ENCODE measurements at regions not wholly inside any gene's neighbourhood (a gene's known extent, or its start where the extent isn't known, plus 50 kb on each side); places are given as distances from the start of the nearest gene placed in this dataset.
"Not testable (repeated sequence)": the region's sequence is repeated elsewhere in the genome, so short reads cannot be mapped to it uniquely, and the experiment has no call there.

DNA sequence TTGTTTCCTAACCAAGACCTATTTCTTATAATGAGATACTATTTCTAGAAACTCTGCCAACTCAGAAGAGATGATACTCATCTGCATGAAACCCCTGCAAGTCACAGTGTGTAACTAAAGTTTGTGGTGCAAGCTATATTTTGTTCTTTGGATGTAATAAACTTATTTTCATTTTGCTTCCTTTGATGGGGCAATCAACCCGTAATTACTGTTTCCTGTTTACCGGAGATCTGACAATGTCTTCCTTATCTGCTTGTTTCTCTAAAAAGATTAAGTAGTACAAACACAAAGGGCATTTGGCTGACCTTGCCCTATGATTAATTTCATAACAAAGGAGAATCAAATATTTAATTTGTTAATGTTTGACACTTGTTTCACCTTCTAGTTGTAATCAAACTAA is 846.6 kb upstream of the ANO3 start:
- TF ChIP-seq, protein P1, sequence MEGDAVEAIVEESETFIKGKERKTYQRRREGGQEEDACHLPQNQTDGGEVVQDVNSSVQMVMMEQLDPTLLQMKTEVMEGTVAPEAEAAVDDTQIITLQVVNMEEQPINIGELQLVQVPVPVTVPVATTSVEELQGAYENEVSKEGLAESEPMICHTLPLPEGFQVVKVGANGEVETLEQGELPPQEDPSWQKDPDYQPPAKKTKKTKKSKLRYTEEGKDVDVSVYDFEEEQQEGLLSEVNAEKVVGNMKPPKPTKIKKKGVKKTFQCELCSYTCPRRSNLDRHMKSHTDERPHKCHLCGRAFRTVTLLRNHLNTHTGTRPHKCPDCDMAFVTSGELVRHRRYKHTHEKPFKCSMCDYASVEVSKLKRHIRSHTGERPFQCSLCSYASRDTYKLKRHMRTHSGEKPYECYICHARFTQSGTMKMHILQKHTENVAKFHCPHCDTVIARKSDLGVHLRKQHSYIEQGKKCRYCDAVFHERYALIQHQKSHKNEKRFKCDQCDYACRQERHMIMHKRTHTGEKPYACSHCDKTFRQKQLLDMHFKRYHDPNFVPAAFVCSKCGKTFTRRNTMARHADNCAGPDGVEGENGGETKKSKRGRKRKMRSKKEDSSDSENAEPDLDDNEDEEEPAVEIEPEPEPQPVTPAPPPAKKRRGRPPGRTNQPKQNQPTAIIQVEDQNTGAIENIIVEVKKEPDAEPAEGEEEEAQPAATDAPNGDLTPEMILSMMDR (IDR thresholded peaks at IDR 0.05; ENCODE audit: insufficient read depth, low read depth, low read length, missing control alignments): no peak
- H3K4me3 ChIP-seq (ENCODE audit: low read length): no peak overlapping the region
- no peak for DNase-seq (ENCODE audit: low read depth)

DNA sequence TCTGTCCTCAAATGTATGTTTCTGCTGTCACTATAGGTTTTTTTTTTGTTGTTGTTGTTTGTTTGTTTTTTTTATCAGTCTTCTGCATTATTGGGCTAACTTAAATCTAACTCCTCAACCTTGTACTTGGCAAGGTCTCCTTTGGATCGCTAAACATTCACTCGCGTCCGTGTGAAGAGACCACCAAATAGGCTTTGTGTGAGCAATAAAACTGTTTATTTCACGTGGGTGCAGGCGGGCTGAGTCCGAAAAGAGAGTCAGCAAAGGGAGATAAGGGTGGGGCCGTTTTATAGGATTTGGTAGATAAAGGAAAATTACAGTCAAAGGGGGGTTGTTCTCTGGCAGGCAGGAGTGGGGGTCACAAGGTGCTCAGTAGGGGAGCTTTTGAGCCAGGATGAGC is 845.6 kb upstream of the ANO3 start:
- H3K4me3 ChIP-seq (ENCODE audit: low read length); DNase-seq (ENCODE audit: low read depth): not testable (repeated sequence)

DNA sequence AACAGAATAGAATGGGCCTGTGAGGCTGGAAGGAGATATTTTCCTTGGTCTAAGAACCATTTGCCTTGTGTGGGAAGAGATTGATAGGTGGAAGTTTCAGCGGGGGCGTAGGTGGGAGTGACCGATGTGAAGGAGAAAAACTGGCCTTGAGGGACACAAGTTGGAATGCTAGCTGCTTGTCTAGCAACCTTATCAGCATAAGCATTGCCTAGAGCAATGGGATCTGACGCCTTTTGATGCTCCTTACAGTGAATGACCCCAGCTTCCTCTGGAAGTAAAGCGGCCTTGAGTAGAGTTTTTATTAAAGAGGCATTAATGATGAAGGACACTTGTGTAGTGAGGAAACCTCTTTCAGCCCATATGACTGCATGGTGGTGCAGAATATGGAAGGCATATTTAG is 843.8 kb upstream of the ANO3 start:
- DNase-seq (ENCODE audit: low read depth); H3K4me3 ChIP-seq (ENCODE audit: low read length): not testable (repeated sequence)

DNA sequence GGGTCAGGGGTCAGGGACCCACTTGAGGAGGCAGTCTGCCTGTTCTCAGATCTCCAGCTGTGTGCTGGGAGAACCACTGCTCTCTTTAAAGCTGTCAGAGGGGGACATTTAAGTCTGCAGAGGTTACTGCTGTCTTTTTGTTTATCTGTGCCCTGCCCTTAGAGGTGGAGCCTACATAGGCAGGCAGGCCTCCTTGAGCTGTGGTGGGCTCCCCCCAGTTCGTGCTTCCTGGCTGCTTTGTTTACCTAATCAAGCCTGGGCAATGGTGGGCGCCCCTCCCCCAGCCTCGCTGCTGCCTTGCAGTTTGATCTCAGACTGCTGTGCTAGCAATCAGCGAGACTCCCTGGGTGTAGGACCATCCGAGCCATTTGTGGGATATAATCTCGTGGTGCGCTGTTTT is 830.5 kb upstream of the ANO3 start:
- not testable (repeated sequence) for H3K4me3 ChIP-seq (ENCODE audit: low read length); DNase-seq (ENCODE audit: low read depth)

DNA sequence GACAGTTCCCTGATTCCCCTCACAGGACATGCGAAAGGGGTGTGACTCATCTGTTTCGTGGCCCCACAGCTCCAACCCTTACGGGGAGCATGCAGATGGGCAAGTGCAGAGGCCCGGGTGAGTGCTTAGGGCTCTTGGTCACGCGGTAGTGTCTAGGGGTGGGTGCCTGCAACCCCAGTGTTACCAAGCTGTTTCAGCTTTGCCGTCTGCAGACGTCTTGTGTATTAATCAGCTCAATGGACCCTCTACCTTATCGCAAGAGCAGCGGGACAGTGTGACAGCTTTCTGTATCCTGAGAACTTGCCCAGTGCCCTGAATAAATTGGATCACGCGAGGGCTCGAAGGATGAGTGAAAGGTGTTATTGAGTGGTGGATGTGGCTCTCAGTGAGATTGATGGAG is 816.4 kb upstream of the ANO3 start:
- no peak for DNase-seq (ENCODE audit: low read depth)
- TF ChIP-seq, protein P1 (IDR thresholded peaks at IDR 0.05; ENCODE audit: insufficient read depth, low read depth, low read length, missing control alignments): no peak
- no peak overlapping the region for H3K4me3 ChIP-seq (ENCODE audit: low read length)

DNA sequence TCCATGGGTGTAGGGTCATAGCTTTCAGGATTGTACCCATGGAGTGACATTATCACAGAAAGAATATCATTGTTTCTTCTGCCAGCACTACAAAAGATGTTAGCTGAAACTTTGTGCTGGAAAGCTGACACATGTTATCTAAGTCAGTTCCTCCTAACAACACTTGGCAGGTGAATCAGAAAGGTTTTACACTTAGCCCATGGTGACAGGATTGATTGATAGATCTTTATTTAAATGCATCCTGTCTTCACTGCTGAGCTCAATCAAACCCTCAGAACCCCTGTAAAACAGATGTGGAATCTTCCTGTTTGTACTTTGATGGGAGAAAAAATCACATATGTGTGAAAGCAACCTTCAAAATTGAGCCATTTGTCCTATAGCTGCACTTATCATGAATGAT is 811.5 kb upstream of the ANO3 start:
- DNase-seq (ENCODE audit: low read depth): no peak
- TF ChIP-seq, protein P1 (IDR thresholded peaks at IDR 0.05; ENCODE audit: insufficient read depth, low read depth, low read length, missing control alignments): no peak
- no peak overlapping the region for H3K4me3 ChIP-seq (ENCODE audit: low read length)

DNA sequence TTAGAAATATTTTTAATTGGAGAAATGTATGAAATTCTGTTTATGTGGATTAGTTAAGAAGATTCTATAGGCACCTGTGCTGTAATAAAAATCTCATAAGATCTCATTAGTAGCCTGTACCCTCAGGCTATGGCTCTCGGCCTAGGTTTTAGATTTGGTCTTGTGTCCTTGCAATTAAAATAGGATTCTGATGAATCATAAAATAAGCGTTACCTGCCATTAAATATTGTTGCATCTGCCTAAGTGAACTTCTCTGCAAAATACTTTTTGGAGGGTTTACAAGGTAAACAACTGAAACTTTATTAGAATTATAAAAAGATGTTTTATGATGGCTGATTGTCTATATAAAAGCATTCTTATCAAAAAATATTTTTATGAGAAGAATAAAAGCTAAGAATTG is 804.1 kb upstream of the ANO3 start:
- DNase-seq (ENCODE audit: low read depth): no peak
- no peak overlapping the region for H3K4me3 ChIP-seq (ENCODE audit: low read length)
- TF ChIP-seq, protein P1 (IDR thresholded peaks at IDR 0.05; ENCODE audit: insufficient read depth, low read depth, low read length, missing control alignments): no peak

DNA sequence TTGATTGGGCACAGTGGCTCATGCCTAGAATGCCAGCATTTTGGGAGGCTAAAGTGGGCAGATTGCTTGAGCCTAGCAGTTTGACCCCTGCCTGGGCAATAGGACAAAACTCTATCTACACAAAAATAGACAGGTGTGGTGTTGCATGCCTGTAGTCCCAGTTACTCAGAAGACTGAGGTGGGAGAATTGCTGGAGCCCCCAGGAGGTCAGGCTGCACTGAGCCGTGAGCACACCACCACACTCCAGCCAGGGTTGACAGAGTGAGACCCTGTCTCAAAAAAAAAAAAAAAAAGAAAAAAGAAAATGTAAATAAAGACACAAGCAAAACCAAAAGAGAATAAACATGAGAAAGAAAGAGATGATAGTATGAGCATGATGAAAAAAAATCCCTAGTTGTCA is 802.4 kb upstream of the ANO3 start:
- DNase-seq (ENCODE audit: low read depth): no peak
- TF ChIP-seq, protein P1 (IDR thresholded peaks at IDR 0.05; ENCODE audit: insufficient read depth, low read depth, low read length, missing control alignments): no peak

More for the DNA sequence above, 802.4 kb upstream of the ANO3 start:
- no peak overlapping the region for H3K4me3 ChIP-seq (ENCODE audit: low read length)

Data from epithelial cell of esophagus (primary cell).